Right ventricle myocardium inferior (tissue), 1 donor: ENCODE measurements at regions not wholly inside any gene's neighbourhood (a gene's known extent, or its start where the extent isn't known, plus 50 kb on each side); places are given as distances from the start of the nearest gene placed in this dataset.
A peak's percentile ranks its signal among the peaks of the same experiment; 100 is the strongest.
"Not testable (repeated sequence)": the region's sequence is repeated elsewhere in the genome, so short reads cannot be mapped to it uniquely, and the experiment has no call there.

Source experiments
- ATAC-seq: fragments of 200-7000 bp; cut with Tn5 transposase; one replicate; pipeline ENCODE4 v1.9.1; 2020; ENCODE audit warnings: mild to moderate bottlenecking, moderate library complexity
- DNase-seq: peaks from one replicate; pipeline ENCODE4 v3.0.0; 2021; ENCODE audit errors: missing footprints
- intact Hi-C: fragments of 100-400 bp; cut with DNase I; formaldehyde crosslinking; loops from one replicate; pipeline ENCODE4 v1.11.0; 2022
- donor health status: DM: no; HTN: yes; CAD: no; lungs with severe emphysema.

DNA sequence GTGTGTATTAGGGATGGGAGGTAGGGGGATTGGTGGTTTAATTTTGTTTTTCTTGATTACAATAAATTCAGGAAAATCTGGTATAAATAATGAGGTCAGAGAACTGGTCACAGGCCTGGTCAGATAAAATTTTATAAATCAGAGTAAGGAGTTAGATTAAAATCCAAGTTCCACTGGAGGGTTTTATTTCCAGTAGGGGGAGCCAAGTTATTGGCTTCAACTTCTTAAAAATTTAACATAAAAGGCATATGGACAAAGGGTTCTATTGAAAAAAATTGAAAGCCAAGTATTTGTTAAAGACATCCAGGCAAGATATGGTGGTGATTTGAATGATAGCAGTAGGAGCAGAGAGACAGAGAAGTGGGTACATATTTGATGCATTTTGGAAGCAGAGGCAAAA lies 763.3 kb downstream of the SORCS1 start:
- no peak for ATAC-seq
- DNase-seq, result no peak
- intact Hi-C loops, result no loop called here

DNA sequence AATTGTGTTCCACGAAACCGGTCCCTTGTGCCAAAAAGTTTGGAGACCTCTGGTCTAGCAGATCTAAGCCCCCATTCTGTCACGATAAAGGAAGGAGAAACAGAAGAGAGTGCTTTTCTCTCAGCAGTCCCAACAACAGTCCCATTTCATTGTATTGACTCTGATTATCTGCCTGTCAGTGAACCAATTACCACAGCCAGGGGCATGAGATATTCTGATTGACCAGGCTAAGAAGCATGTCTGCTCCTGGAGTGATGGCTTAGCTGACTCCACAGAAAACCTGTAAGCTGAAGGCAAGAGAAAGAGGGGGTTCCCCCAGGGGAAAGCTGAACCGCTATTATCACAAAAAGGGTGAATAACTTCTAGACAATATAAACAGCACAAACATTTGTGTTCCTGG lies 765.4 kb downstream of the SORCS1 start:
- DNase-seq (no peak), ATAC-seq (no peak)
- intact Hi-C loops, result loop anchor here (10.0 kb wide), 1 partner anchor 176 kb away; no protein-coding TSS in a partner anchor

DNA sequence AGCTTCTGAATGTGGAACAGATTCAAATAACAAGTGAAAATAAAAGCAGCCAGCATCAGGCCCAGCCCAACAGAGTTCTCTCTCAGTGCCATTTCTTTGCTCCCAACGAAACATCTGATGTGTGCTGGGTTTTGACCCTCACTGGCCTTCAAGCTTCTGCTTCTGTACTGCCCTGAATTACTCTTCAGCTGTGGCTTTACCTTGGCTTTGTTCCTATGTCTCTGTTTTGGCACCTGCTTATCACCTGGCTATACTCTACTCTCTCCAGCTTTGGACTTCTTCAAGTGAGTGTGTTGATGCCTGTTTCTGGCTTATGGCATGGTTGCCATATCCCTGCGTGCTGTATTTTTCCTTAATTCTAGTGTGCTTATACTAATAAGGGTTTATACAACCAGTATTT lies 768.3 kb downstream of the SORCS1 start:
- no peak for DNase-seq
- peak; percentile 67 for ATAC-seq
- intact Hi-C loops, result loop anchor here (10.0 kb wide), 1 partner anchor 179 kb away; no protein-coding TSS in a partner anchor

DNA sequence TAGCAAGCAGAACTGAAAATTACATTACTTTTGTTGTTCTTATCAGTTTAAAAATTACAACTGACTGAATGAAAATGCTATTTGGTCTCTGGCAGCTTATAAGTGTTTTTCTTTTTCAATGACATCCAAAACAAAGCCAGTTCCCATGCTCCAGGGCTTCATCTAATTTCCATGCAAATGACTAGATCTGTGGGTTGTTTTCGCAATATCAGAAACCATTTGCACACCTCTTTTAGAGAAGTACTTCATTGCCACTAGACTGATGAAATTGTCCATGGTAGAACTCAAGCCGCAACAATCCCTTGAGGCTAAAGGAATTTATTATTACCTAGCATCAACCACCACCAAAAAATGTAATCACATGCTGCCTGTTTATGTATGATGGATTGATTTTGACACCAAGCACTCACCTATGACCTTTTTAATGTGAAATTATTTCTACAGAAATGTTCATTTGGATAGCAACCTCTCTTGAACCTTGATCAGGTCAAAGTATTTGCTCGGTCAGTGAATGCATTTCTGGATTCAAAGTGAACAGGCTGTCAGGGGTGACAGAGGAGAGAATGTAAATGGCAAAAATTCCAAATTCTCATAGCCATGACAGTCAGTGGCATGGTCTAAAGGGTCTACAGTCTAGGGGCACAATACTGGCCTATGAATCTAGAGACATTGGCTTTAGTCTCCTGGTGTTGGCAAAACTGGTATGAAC lies 769.3 kb downstream of the SORCS1 start:
- intact Hi-C loops, result loop anchor here (10.0 kb wide), 1 partner anchor 180 kb away; no protein-coding TSS in a partner anchor
- no peak for DNase-seq
- ATAC-seq, result no peak

DNA sequence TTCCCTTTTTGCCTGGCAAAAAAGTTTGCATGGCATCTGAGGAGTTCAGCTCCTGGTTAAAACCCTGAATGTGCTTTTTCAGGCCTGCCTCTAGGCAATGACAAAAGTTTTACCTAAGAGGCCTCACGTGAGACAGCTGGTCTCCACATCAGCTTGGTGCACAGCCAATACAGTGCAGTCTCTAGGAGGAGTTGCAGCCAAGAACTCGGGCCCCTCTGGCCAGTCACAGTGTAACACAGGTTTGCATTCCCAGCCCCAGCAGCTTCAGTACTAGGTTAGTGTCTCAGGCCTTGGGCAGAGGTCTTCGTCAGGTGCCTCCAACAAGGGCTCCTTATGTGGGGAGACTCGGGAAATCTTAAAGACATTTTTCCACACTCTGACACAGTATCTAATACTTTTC lies 771.7 kb downstream of the SORCS1 start:
- DNase-seq (no peak), ATAC-seq (peak; percentile 38)
- intact Hi-C loops, result loop anchor here (10.0 kb wide), 1 partner anchor 182 kb away; no protein-coding TSS in a partner anchor

DNA sequence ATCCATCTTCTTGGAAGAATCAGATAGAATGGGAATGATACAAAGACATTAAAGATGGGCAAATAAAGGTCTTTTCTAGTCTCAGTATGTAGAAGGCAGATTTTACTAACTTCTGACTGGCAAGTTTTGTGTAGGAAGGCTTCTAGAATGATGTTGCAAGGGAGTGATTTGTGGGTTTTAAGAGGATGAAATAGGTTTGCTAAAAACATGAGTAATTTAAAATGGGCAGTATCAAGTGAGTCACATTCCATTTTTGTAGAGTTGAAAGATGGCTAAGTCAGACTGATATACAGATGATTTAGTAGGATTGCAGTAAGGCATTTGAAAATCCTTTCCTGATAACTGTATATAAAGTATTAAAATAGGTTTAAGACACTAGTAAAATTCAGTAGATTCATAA lies 777.4 kb downstream of the SORCS1 start:
- intact Hi-C loops, result no loop called here
- DNase-seq (no peak), ATAC-seq (no peak)

DNA sequence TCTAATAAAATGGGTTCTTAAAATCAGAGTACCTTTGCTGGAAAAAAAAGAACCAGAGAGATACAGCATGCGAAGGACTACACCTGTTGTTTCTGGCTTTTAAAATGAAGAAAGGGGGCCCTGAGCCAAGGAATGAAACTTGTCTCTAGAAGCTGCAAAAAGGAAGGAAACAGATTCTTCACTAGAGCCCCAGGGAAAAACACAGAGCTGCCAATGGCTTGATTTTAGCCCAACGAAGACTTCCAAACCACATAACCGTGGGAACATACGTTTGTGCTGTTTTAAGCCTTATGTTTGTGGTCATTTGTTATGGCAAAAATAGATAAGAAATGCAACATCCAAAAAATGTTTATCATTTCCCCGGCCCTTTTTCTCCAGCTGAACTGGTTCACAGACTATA lies 780.0 kb downstream of the SORCS1 start:
- intact Hi-C loops, result no loop called here
- no peak for DNase-seq
- ATAC-seq, result no peak

DNA sequence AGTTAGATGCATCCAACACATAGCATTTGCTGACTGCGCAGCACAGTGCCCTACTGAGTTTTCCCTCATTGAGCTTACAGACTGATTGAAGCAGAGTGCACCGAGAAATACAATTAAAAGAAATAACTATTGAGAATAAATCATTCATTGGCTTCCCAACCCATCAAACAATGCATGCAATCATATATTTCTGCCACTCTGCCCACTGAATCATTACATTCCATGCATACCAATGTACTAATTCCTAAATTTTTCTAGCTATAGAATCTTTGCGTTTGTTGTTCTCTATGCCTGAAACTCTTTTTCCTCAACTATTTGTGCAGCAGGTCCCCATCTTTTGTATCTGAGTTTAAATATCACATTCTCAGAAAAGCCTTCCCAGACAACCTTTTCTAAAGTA lies 783.8 kb downstream of the SORCS1 start:
- no peak for DNase-seq
- ATAC-seq, result no peak
- intact Hi-C loops, result no loop called here

DNA sequence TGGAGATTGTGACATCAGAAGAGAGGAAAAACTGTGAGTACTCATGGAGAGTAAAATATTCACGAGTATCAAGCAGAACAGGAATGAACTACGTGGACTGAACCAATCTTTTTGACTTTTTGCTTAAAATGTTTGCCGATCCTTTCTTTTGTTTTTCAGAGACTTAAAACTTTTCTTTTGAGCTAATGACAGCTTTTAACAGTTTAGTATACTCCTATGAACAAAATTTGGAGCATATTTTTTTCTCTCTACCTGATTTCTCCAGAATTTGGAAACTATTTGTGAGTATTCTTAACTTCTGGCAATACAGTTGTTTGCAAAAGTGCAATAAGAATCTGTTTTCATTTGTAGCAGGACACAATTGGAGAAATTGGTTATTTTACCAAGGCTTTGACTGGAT lies 786.3 kb downstream of the SORCS1 start:
- intact Hi-C loops, result no loop called here
- ATAC-seq, result no peak
- DNase-seq, result no peak

DNA sequence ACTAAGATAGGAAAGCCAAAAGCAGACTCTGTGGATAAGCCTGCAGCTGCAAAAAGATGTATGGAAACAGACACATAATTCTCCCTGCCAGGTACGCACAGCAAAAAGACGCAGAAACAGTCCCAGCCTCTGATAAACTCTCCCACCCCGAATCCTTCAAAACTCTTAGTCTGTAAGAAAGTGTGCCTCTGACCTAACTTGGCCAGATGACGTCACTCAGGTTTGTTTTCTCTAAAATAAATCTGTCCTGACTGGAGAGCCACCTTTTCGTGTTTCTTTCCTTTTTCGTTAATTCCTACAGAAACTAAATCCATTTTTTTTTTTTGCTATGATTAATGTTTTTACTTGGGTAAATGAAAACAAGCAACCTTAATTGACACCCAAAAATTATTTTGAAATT lies 793.8 kb downstream of the SORCS1 start:
- DNase-seq (no peak), ATAC-seq (no peak)
- intact Hi-C loops, result no loop called here

DNA sequence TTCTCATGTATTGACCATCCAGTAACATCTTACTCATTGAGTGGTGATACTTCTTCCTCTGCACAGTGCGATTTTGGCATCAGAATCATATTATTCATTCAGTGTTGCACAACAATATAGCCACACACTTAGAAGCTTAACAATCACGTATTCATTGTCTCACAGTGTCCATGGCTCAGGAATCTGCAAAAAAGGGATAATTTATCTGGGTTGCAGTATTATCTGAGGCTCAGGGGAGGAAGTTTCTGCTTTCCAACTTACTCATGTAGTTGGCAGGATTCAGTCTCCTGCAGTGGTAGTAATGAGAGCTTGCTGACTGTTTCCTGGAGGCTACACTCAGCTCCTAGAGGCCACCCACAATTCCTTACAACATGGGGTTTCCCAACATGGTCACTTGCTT lies 803.6 kb downstream of the SORCS1 start:
- DNase-seq (no peak), ATAC-seq (peak; percentile 95)
- intact Hi-C loops, result no loop called here

DNA sequence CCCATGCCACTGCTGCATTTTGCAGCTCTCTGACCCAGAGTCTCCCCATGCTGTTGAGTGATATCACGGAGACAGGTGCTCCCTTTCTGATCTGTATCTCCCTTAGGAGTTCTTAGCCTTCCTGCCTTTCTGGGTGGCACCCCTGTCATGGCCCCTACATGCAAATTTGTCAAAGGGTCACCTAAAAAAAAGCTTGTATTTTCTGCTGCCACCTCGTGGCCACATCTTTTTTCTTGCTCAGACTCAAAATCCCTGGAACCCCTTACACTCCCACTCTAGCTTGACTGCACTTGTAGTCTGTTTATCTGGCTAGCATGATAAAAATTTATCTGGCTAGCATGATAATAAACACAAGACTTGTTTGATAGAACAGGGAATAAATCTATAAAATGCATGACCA lies 809.1 kb downstream of the SORCS1 start:
- intact Hi-C loops, result no loop called here
- no peak for ATAC-seq
- DNase-seq, result no peak

DNA sequence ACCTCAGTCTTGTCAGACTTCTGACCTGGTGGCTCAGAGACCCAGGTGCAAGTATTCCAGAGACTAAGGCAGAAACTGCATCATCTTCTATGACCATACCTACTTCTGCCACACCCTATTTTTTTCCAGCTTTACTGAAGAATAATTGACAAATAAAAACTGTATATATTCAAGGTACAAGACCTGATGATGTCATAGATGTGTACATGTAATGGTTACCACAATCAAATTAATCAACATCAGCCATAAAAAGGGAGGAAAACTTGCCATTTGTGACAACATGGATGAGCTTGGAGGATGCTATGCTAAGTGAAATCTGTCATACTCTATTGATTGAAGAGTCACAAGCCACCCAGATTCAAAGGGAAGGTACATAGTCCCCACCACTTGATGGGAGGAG lies 815.6 kb downstream of the SORCS1 start:
- DNase-seq (no peak), ATAC-seq (no peak)
- intact Hi-C loops, result no loop called here

DNA sequence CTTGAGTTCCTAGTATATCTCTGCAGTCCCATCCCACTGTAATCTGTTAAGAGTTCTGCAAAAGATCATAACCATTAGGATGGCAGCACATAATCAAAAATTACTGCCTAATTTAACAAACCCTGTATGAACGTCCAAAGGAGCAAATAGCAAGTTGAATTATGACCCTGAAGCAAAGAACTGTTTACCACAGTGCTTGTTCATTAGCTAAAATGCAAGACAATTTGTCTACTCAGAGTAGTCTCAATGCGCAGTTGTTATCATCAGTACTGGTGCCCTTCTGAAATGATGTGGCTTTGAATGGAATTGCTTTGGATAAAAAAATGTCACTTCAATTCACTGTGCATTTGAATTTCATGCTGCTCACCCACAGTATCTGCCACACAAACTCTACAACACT lies 817.0 kb downstream of the SORCS1 start:
- ATAC-seq, result no peak
- no peak for DNase-seq
- intact Hi-C loops, result no loop called here

DNA sequence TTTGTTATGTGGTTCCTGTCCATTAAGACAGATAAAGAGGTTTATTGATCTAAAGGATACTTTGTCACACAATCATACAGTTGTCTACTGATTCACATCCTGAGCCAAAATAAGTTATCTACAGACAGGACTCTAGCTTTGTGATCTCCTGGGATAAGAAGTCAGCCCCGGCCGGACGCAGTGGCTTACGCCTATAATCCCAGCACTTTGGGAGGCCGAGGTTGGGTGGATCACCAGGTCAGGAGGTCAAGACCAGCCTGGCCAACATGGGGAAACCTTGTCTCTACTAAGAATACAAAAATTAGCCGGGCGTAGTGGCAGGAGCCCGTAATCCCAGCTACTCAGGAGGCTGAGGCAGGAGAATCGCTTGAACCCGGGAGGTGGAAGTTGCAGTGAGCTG lies 821.0 kb downstream of the SORCS1 start:
- intact Hi-C loops, DNase-seq, ATAC-seq: not testable (repeated sequence)

DNA sequence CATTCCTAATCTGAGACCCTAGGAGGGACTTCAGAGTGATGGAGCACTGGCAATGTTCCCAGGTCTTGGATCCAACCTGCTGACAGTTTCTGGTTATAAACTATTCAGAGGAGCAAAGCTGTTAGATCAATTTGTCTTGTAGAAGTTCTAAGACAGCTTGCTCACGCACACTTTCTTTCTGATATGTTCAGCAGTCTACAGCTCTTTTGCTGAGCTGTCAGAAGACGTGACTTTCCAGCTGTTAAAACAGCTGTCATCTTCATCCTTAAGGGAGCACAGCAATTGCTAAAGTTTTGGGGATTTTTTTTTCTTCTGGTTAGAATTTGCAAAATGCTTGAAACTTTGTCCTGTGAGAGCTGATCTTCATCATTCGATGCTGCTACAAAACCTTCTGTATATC lies 823.1 kb downstream of the SORCS1 start:
- DNase-seq (no peak), ATAC-seq (no peak)
- intact Hi-C loops, result no loop called here

DNA sequence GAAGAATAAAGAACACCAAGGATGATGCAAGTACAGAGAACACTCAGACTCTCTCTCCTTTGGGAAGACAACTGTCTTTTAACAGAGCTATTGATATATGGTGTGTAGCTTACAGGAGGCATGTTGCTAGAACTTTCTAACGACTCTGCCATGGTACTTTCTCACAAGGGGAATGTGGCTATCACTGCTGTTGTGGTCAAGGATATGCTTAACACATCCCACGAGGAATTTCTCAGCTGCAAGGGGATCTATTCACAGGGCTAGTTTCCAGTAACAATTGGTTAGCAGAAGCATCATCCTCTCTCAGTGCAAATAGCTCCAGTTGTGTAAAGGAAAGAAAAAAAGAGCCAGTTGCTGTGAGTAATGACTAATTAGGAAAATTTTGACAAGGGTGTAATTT lies 826.0 kb downstream of the SORCS1 start:
- ATAC-seq (no peak), DNase-seq (no peak)
- intact Hi-C loops, result no loop called here

DNA sequence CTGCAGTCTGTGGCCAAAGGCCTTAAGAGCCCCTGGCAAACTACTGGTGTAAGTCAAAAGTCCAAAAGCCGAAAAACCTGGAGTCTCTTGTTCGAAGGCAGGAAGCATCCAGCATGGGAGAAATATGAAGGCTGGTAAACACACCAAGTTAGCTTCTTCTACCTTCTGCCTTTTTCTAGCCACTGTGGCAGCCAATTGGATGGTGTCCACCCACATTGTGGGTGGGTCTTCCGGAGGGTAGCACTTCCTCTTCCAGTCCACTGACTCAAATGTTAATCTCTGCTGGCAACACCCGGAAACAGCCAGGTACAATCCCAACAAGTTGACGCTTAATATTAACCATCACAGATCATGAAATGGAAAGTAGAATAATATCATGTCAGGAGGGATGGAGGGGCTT lies 827.6 kb downstream of the SORCS1 start:
- no peak for DNase-seq
- intact Hi-C loops, result no loop called here
- no peak for ATAC-seq

DNA sequence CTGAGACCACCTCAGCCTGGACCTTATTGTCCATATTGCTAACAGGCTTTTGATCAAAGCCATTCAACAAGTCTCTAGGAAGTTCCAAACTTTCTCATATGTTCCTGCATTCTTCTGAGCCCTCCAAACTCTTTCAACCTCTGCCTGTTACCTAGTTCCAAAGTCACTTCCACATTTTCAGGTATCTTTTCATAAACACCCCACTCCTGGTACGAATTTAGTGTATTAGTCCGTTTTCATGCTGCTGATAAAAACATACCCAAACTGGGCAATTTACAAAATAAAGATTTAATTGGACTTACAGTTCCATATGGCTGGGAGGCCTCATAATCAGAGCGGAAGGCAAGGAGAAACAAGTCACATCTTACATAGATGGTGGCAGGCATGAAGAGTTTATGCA lies 836.8 kb downstream of the SORCS1 start:
- intact Hi-C loops, result no loop called here

DNA sequence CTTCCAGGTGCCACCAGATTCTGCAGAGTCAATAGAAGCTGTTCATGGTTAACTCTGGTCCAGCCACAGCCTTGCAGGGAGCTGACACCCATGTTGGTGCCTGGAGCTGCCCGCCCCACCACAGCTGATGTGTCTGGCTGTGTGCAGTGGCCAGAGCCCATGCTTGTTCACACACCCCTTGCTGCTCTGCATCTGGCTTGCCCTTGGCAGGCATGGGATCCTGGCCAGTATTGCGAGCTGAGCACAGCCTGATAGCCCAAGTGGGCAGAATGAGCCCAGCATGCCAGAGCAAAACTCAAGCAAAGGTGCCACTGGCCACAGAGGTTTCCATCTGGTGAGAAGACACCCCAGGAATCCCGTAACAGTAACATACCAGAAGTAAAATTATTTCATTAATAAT lies 843.6 kb downstream of the SORCS1 start:
- DNase-seq, result no peak
- intact Hi-C loops, result no loop called here
- no peak for ATAC-seq

More for the DNA sequence above, 836.8 kb downstream of the SORCS1 start:
- ATAC-seq (no peak), DNase-seq (no peak)

DNA sequence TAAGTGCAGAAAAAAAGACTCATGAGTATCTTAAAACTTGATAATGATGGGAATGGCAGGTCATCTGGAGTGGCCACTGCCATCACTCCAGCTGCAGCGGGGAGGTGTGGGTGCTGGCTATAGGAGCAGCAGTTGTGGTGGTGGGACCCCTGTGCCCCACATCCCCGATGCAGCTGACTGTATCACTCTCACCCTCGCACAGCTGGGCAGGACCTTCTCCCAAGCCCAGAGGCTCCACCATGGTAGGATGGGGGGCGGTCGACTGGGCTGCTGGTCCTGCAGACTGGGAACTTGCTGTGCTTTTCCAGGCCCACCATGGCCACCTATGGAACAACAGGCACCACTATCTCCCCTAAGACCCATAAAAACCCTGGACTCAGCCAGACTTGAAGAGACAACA lies 844.4 kb downstream of the SORCS1 start:
- intact Hi-C loops, result no loop called here
- ATAC-seq (no peak), DNase-seq (no peak)
